IMR-90 (cell line): ENCODE measurements at regions not wholly inside any gene's neighbourhood (a gene's known extent, or its start where the extent isn't known, plus 50 kb on each side); places are given as distances from the start of the nearest gene placed in this dataset.

Experiments
- ATAC-seq: fragments of 200-7000 bp; cut with Tn5 transposase; 2 replicates; pipeline ENCODE4 v1.9.1; 2020; ENCODE audit warnings: low read depth, mild to moderate bottlenecking, moderate library complexity
- BruUV-seq: library from RNA; stranded (reverse); fragments of 400-500 nt; replicated peaks from 2 replicates; lab custom pipeline; 2021; lab: Mats Ljungman, UMichigan
- CTCF ChIA-PET: fragments of 300-600 bp; formaldehyde crosslinking; extraction: SDS; loops from one replicate; lab custom pipeline; 2021; ENCODE audit warnings: antibody characterized with exemption; lab: Yijun Ruan, JAX
- POLR2A ChIA-PET: fragments of 300-600 bp; sonication (Branson Sonifier 250); formaldehyde crosslinking; loops from one replicate; lab custom pipeline; 2022; ENCODE audit warnings: antibody characterized with exemption; ENCODE audit not compliant: unreplicated experiment; lab: Charles Lee
- DNase-seq: peaks from one replicate; pipeline ENCODE4 v3.0.0; 2013
- H2AFZ ChIP-seq: replicated peaks from 2 replicates; pipeline ENCODE3; 2013; ENCODE audit warnings: low read length, mild to moderate bottlenecking; ENCODE audit not compliant: poor library complexity
- H2AK5ac ChIP-seq: 2 replicates; pipeline ENCODE4 v1.6.1; 2013; ENCODE audit warnings: low read depth, low read length, inconsistent platforms
- H2AK9ac ChIP-seq: replicated peaks from 2 replicates; pipeline ENCODE3; 2013; ENCODE audit warnings: mild to moderate bottlenecking, low read depth, low read length, moderate library complexity; ENCODE audit not compliant: poor library complexity
- H2BK120ac ChIP-seq: 2 replicates; pipeline ENCODE4 v1.6.1; 2013; ENCODE audit warnings: low read depth, low read length, inconsistent platforms
- H2BK15ac ChIP-seq: 3 replicates; pipeline ENCODE4 v1.6.1; 2013; ENCODE audit warnings: low read depth, low read length, inconsistent platforms
- H2BK20ac ChIP-seq: 2 replicates; pipeline ENCODE4 v1.6.1; 2013; ENCODE audit warnings: low read depth, mild to moderate bottlenecking, inconsistent platforms, low read length, moderate library complexity
- H2BK5ac ChIP-seq: 2 replicates; pipeline ENCODE4 v1.6.1; 2013; ENCODE audit warnings: mild to moderate bottlenecking, low read depth, low read length, inconsistent platforms; ENCODE audit not compliant: poor library complexity, severe bottlenecking
- H3K14ac ChIP-seq: replicated peaks from 2 replicates; pipeline ENCODE4 v1.6.1; 2013; ENCODE audit warnings: low read depth, low read length, inconsistent platforms
- H3K18ac ChIP-seq: 2 replicates; pipeline ENCODE4 v1.6.1; 2013; ENCODE audit warnings: low read depth, low read length, control low read depth
- H3K23ac ChIP-seq: 2 replicates; pipeline ENCODE4 v1.6.1; 2013; ENCODE audit warnings: low read depth, low read length, inconsistent platforms
- H3K27ac ChIP-seq: 2 replicates; pipeline ENCODE4 v1.5.1; 2013; ENCODE audit warnings: mild to moderate bottlenecking, control low read depth, low read length; ENCODE audit not compliant: insufficient read depth
- H3K27me3 ChIP-seq: 2 replicates; pipeline ENCODE4 v1.6.1; 2013; ENCODE audit warnings: low read length; ENCODE audit not compliant: control insufficient read depth, insufficient read depth
- H3K36me3 ChIP-seq: 2 replicates; pipeline ENCODE4 v1.6.1; 2013; ENCODE audit warnings: low read length, mixed read lengths; ENCODE audit not compliant: control insufficient read depth, insufficient read depth
- H3K4ac ChIP-seq: 2 replicates; pipeline ENCODE4 v1.6.1; 2013; ENCODE audit warnings: low read depth, low read length, inconsistent platforms
- H3K4me1 ChIP-seq: 2 replicates; pipeline ENCODE4 v1.6.1; 2013; ENCODE audit warnings: low read length, mixed read lengths; ENCODE audit not compliant: control insufficient read depth, insufficient read depth
- H3K4me2 ChIP-seq: 2 replicates; pipeline ENCODE4 v1.6.1; 2013; ENCODE audit warnings: low read depth, mild to moderate bottlenecking, control low read depth, low read length, moderate library complexity
- H3K4me3 ChIP-seq: 2 replicates; pipeline ENCODE4 v1.5.1; 2013; ENCODE audit warnings: low read depth, mild to moderate bottlenecking, control low read depth, low read length, moderate library complexity; ENCODE audit not compliant: insufficient read depth
- H3K56ac ChIP-seq: 2 replicates; pipeline ENCODE4 v1.6.1; 2013; ENCODE audit warnings: low read length, inconsistent platforms; ENCODE audit not compliant: insufficient read depth; ENCODE audit errors: extremely low read depth
- H3K79me1 ChIP-seq, 2 experiments: 2 replicates each; pipeline ENCODE4 v1.6.1; 2013; ENCODE audit warnings: low read length in 2 of 2, inconsistent platforms in 1 of 2, low read depth in 1 of 2
- H3K9ac ChIP-seq: 2 replicates; pipeline ENCODE4 v1.6.1; 2013; ENCODE audit warnings: low read depth, low read length, control low read depth
- H3K9me1 ChIP-seq: 2 replicates; pipeline ENCODE4 v1.6.1; 2013; ENCODE audit warnings: low read length, inconsistent platforms; ENCODE audit not compliant: insufficient read depth
- H3K9me3 ChIP-seq: 2 replicates; pipeline ENCODE4 v1.6.1; 2013; ENCODE audit warnings: low read length; ENCODE audit not compliant: control insufficient read depth, insufficient read depth
- H4K20me1 ChIP-seq: 2 replicates; pipeline ENCODE4 v1.6.1; 2013; ENCODE audit warnings: low read length, inconsistent platforms; ENCODE audit not compliant: insufficient read depth
- H4K5ac ChIP-seq: 2 replicates; pipeline ENCODE4 v1.6.1; 2013; ENCODE audit warnings: mild to moderate bottlenecking, low read depth, low read length, control low read depth
- H4K8ac ChIP-seq, 2 experiments: 2 replicates each; pipeline ENCODE4 v1.6.1; 2013; ENCODE audit warnings: low read depth in 2 of 2, low read length in 2 of 2, control low read depth in 1 of 2, inconsistent platforms in 1 of 2
- H4K91ac ChIP-seq: 2 replicates; pipeline ENCODE4 v1.6.1; 2013; ENCODE audit warnings: low read depth, low read length, inconsistent platforms; ENCODE audit not compliant: insufficient read depth
- CEBPB ChIP-seq: IDR thresholded peaks from 2 replicates; pipeline ENCODE4 v1.6.1; 2012; ENCODE audit warnings: low read depth, low read length, improper control_type of control experiment
- FOS ChIP-seq: fragments of 150-350 bp; IDR thresholded peaks from 2 replicates; pipeline ENCODE4 v1.6.1; 2016; ENCODE audit warnings: low read depth, low read length
- MAFK ChIP-seq: IDR thresholded peaks from 2 replicates; pipeline ENCODE4 v1.6.1; 2012; ENCODE audit warnings: low read depth, low read length, improper control_type of control experiment
- WGBS, 2 experiments: methylation state at CpG; one replicate each; pipeline versions ENCODE4 v1.1.5 to v1.1.7; 2013; ENCODE audit warnings: missing lambda C conversion rate in 2 of 2; ENCODE audit not compliant: insufficient read length in 1 of 2; ENCODE audit errors: extremely low coverage in 2 of 2; 5-methylcytosine and 5-hydroxymethylcytosine counted together
- dilution Hi-C: fragments of 300-500 bp; cut with HindIII; formaldehyde crosslinking; loops from one replicate; pipeline ENCODE4 v1.14.3; 2018; ENCODE audit warnings: low sequenced_read_pairs; ENCODE audit not compliant: unreplicated experiment
- in situ Hi-C: fragments of 300-500 bp; cut with MboI; formaldehyde crosslinking; loops from 3 replicates; pipeline ENCODE4 v1.14.3; 2019; ENCODE audit warnings: low sequenced_read_pairs, inconsistent platforms, mixed read lengths
- intact Hi-C: fragments of 100-400 bp; cut with micrococcal nuclease; formaldehyde crosslinking; loops from 2 replicates; pipeline ENCODE4 v1.10.0; 2022

DNA sequence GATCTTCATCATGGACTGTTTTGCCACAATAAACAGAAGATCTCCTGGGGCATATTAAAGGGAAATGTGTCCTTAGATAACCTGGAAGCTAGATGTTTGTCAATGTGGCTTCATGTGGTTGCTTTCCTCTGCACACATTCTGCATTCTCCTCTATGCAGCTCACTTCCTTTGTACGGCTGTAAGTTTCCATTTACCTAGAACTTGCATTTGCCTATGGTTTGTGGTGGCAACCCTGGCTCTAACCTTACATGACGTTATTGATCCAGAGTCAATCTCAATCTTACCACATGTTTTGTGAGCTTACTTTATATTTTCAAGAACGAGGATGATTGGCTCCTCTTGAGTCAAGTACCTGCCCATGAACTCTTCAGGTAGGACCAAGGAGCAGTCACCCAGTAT, 863.1 kb downstream of the MAFB start:
- ChIA-PET POLR2A (no interaction called here), CTCF (interaction anchor here (0.6 to 1.9 kb wide), 2 partner anchors 48 to 1137 kb away, joined by 4 to 9 read pairs; no protein-coding TSS in a partner anchor)
- Histone ChIP-seq H2BK20ac (no peak overlapping the region), H3K9ac (no peak overlapping the region), H3K4me1 (peaks cover 2% of the 10 kb centered on the region; the same call in 1 of the 2 replicates), H3K9me1 (no peaks in the 10 kb centered on the region), H2BK15ac (no peak overlapping the region), H2BK120ac (no peak overlapping the region), H2AFZ (no peak overlapping the region), H2AK9ac (no peak overlapping the region), H3K14ac (no peak overlapping the region), H3K4me3 (no peak overlapping the region), H2BK5ac (no peak overlapping the region), H3K36me3 (no peaks in the 10 kb centered on the region), H3K27ac (no peak overlapping the region), H4K20me1 (no peaks in the 10 kb centered on the region), H4K5ac (no peak overlapping the region), H4K91ac (no peak overlapping the region), H3K9me3 (no peaks in the 10 kb centered on the region), H4K8ac (no peak overlapping the region), H3K4me2 (no peak overlapping the region), H3K18ac (no peak overlapping the region), H2AK5ac (no peak overlapping the region), H3K27me3 (peaks cover 20% of the 10 kb centered on the region), H3K56ac (no peak overlapping the region), H3K4ac (no peak overlapping the region), H3K79me1 (no peaks in the 10 kb centered on the region), H3K23ac (no peak overlapping the region)
- in situ Hi-C loops (no loop called here), dilution Hi-C loops (no loop called here), intact Hi-C loops (no loop called here)
- no peak for ATAC-seq
- peak; percentile 13 for DNase-seq
- WGBS, 2 experiments, result no CpG with 5 or more reads among the region's 3 CpGs
- BruUV-seq, result no TSS peak
- TF ChIP-seq FOS, result no peak
- TF ChIP-seq MAFK, result no peak
- TF ChIP-seq CEBPB, result no peak
